Gastrocnemius medialis (tissue), 4 donors: ENCODE measurements at regions not wholly inside any gene's neighbourhood (a gene's known extent, or its start where the extent isn't known, plus 50 kb on each side); places are given as distances from the start of the nearest gene placed in this dataset.

Experiments used
- ATAC-seq, 2 donors: fragments of 150-250 bp; one replicate each; pipeline ENCODE4 v1.9.1; 2016
- DNase-seq, 2 donors: peaks; one replicate each; pipeline ENCODE4 v3.0.0-alpha.2; 2019
- H3K27ac ChIP-seq, 4 donors: fragments of 200-600 bp; sonication (generic); 1 replicate in 1 of 4; 2 replicates in 3 of 4; pipeline ENCODE4 v1.5.1; 2016 to 2018; ENCODE audit warnings: mild to moderate bottlenecking in 2 of 4, moderate library complexity in 1 of 4
- H3K27me3 ChIP-seq, 3 donors: fragments of 200-600 bp; sonication (generic) in 2 of 3; 1 replicate in 1 of 3; 2 replicates in 2 of 3; pipeline versions ENCODE4 v1.5.1 to v1.6.0; 2016 to 2019; ENCODE audit warnings: mild to moderate bottlenecking in 1 of 3, moderate library complexity in 1 of 3
- H3K36me3 ChIP-seq, 2 donors: fragments of 200-600 bp; sonication (generic) in 1 of 2; one replicate each; pipeline ENCODE4 v1.5.1; 2017 to 2018
- H3K4me1 ChIP-seq, 2 donors: fragments of 200-600 bp; sonication (generic) in 1 of 2; one replicate each; pipeline ENCODE4 v1.5.1; 2016 to 2017; ENCODE audit warnings: mild to moderate bottlenecking in 2 of 2
- H3K4me3 ChIP-seq, 4 donors: fragments of 200-600 bp; sonication (generic) in 3 of 4; 1 replicate in 1 of 4; 2 replicates in 3 of 4; pipeline ENCODE4 v1.5.1; 2016 to 2019; ENCODE audit warnings: mild to moderate bottlenecking in 2 of 4
- H3K9me3 ChIP-seq, 3 donors: fragments of 200-600 bp; sonication (generic) in 2 of 3; 1 replicate in 1 of 3; 2 replicates in 2 of 3; pipeline ENCODE4 v1.5.1; 2016 to 2019
- POLR2A ChIP-seq, 2 donors: fragments of 450-650 bp; IDR thresholded peaks; one replicate each; pipeline ENCODE4 v1.6.1; 2017; ENCODE audit warnings: antibody characterized with exemption in 2 of 2, mild to moderate bottlenecking in 2 of 2, moderate library complexity in 2 of 2
- in situ Hi-C, 4 donors: fragments of 200-750 bp; cut with MboI; loops; one replicate each; pipeline versions ENCODE4 v1.15.0 to v1.8.0; 2017; ENCODE audit warnings: low sequenced_read_pairs in 4 of 4
- intact Hi-C: fragments of 100-400 bp; cut with DNase I; formaldehyde crosslinking; loops from one replicate; pipeline ENCODE4 v1.15.1; 2023; ENCODE audit warnings: low total_unique reads
- TF ChIP-seq, protein P1 (sequence below), 5 experiments: fragments of 450-650 bp in 3 of 5; fragments of 200-600 bp in 2 of 5; sonication (generic) in 2 of 5; IDR thresholded peaks in 4 of 5; conservative IDR thresholded peaks in 1 of 5; 1 replicate in 4 of 5; 2 replicates in 1 of 5; pipeline ENCODE4 v1.5.1; 2016 to 2019; ENCODE audit warnings: antibody characterized with exemption in 5 of 5, mild to moderate bottlenecking in 3 of 5, moderate library complexity in 3 of 5

DNA sequence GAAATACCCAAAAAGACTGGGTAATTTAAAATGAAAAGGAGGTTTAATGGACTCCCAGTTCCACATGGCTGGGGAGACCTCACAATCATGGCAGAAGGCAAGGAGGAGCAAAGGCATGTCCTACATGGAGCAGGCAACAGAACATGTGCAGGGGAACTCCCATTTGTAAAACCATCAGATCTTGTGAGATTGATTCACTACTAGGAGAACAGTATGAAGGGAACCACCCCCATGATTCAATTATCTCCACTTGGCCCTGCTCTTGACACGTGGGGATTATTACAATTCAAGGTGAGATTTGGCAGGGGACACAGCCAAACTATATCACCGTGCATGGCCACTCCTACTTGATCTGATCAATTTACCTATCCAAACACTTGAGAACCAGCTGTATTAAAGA is 131.5 kb upstream of the LDB2 start:
- no peaks in the 10 kb centered on the region for H3K27me3 ChIP-seq
- no peak for DNase-seq
- no peak overlapping the region for H3K4me3 ChIP-seq
- no peak overlapping the region for H3K27ac ChIP-seq
- no peaks in the 10 kb centered on the region for H3K4me1 ChIP-seq
- in situ Hi-C loops, result no loop called here
- TF ChIP-seq, protein P1, sequence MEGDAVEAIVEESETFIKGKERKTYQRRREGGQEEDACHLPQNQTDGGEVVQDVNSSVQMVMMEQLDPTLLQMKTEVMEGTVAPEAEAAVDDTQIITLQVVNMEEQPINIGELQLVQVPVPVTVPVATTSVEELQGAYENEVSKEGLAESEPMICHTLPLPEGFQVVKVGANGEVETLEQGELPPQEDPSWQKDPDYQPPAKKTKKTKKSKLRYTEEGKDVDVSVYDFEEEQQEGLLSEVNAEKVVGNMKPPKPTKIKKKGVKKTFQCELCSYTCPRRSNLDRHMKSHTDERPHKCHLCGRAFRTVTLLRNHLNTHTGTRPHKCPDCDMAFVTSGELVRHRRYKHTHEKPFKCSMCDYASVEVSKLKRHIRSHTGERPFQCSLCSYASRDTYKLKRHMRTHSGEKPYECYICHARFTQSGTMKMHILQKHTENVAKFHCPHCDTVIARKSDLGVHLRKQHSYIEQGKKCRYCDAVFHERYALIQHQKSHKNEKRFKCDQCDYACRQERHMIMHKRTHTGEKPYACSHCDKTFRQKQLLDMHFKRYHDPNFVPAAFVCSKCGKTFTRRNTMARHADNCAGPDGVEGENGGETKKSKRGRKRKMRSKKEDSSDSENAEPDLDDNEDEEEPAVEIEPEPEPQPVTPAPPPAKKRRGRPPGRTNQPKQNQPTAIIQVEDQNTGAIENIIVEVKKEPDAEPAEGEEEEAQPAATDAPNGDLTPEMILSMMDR (IDR thresholded peaks at IDR 0.05 in 4 of 5, conservative IDR thresholded peaks at IDR 0.05 in 1 of 5), result no peak
- no peak for TF ChIP-seq POLR2A (IDR thresholded peaks at IDR 0.05)
- no peaks in the 10 kb centered on the region for H3K9me3 ChIP-seq
- intact Hi-C loops, result no loop called here
- ATAC-seq, result no peak
- H3K36me3 ChIP-seq, result no peaks in the 10 kb centered on the region

DNA sequence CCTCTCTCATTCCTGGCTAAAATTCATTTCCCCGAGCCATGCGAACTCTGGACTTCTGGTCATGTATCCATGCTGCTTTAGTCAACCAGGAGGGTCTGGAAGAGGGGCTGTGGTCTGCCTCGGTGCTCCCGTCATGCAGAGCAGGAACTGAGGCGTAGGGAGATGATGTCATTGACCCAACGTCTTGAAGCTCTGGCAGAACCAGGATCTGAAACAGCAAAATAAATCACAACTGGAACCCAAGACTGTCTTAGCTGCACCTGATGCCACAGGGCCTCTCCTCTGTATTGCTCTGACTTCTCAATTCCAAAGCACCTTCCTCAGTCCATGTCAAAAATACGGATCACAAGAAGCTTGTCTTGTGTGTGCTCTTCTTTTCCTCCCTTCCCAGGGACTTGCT is 131.0 kb upstream of the LDB2 start:
- ATAC-seq (no peak), DNase-seq (no peak)
- H3K36me3 ChIP-seq, result no peaks in the 10 kb centered on the region
- in situ Hi-C loops, result no loop called here
- intact Hi-C loops, result no loop called here
- no peak overlapping the region for H3K4me3 ChIP-seq
- TF ChIP-seq POLR2A (IDR thresholded peaks at IDR 0.05), result no peak
- TF ChIP-seq, protein P1 (IDR thresholded peaks at IDR 0.05 in 4 of 5, conservative IDR thresholded peaks at IDR 0.05 in 1 of 5), result no peak
- H3K27ac ChIP-seq, result no peak overlapping the region
- no peaks in the 10 kb centered on the region for H3K9me3 ChIP-seq
- no peaks in the 10 kb centered on the region for H3K27me3 ChIP-seq
- no peaks in the 10 kb centered on the region for H3K4me1 ChIP-seq

DNA sequence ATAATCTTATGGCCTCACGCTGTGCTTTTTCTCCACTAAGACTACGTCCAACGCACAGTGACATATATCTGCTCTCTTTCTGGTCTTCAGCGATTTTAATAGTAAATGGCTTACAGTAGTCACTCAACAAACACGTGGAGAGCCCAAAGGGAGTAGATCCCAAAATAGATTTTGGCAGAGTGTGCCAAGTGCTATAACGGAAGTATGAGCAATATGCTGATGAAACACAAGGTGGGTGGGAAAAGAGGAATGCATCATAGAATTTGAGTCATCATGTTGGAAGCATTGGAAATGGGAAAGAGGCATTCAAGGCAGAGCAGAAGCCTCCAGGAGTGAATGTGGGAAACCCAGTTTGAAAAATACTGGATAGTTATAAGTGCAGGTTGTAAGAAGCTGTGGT is 129.1 kb upstream of the LDB2 start:
- in situ Hi-C loops, result no loop called here
- H3K4me3 ChIP-seq, result no peak overlapping the region
- no peaks in the 10 kb centered on the region for H3K9me3 ChIP-seq
- H3K36me3 ChIP-seq, result no peaks in the 10 kb centered on the region
- no peaks in the 10 kb centered on the region for H3K27me3 ChIP-seq
- H3K27ac ChIP-seq, result no peak overlapping the region
- TF ChIP-seq, protein P1 (IDR thresholded peaks at IDR 0.05 in 4 of 5, conservative IDR thresholded peaks at IDR 0.05 in 1 of 5), result no peak
- TF ChIP-seq POLR2A (IDR thresholded peaks at IDR 0.05), result no peak
- intact Hi-C loops, result no loop called here
- no peaks in the 10 kb centered on the region for H3K4me1 ChIP-seq
- ATAC-seq (no peak), DNase-seq (no peak)

DNA sequence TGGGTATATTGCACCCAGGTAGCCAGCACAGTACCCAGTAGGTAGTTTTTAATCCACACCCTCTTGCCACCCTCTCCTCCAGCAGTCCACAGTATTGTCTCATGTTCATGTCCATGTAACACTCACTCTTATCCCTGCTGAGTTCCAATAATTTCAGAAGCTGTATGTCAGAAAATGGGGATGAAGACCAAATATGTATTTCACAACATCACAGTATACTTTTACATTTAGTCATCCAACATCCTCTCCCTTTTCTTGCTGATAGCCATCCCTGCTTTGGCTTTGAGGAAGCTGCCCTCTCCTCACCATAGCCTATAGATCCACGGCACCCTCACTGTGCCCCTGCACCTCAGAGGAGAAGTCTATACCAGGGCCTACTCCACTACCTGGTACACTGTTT is 126.0 kb upstream of the LDB2 start:
- in situ Hi-C loops, result no loop called here
- ATAC-seq, result no peak
- TF ChIP-seq, protein P1 (IDR thresholded peaks at IDR 0.05 in 4 of 5, conservative IDR thresholded peaks at IDR 0.05 in 1 of 5), result no peak
- TF ChIP-seq POLR2A (IDR thresholded peaks at IDR 0.05), result no peak
- Histone ChIP-seq H3K27ac (no peak overlapping the region), H3K27me3 (no peaks in the 10 kb centered on the region), H3K9me3 (no peaks in the 10 kb centered on the region), H3K36me3 (no peaks in the 10 kb centered on the region), H3K4me3 (no peak overlapping the region), H3K4me1 (no peaks in the 10 kb centered on the region)
- DNase-seq, result no peak
- intact Hi-C loops, result no loop called here

DNA sequence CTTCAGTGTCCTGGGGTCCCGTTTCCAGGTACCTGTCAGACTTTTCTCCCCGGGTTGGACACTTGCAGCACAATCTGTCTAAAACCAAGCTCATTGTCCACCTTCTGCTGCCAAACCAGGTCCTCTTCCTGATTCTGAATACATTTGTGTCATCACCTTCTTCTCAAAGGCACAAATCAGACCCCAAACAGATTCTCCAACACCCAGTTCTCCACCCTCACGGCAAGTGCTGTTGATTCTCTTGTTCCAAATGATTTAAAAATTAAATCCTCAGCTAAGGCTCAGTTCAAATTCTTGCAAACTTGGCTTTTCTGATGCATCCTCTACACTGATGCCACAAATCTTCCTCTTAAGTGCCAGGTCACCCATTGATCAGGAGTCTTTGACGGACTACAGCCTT is 122.5 kb upstream of the LDB2 start:
- TF ChIP-seq POLR2A (IDR thresholded peaks at IDR 0.05), result no peak
- TF ChIP-seq, protein P1 (IDR thresholded peaks at IDR 0.05 in 4 of 5, conservative IDR thresholded peaks at IDR 0.05 in 1 of 5), result no peak
- Histone ChIP-seq H3K9me3 (no peaks in the 10 kb centered on the region), H3K27ac (no peak overlapping the region), H3K4me1 (no peaks in the 10 kb centered on the region), H3K4me3 (no peak overlapping the region), H3K27me3 (no peaks in the 10 kb centered on the region), H3K36me3 (no peaks in the 10 kb centered on the region)
- intact Hi-C loops, result no loop called here
- DNase-seq (no peak), ATAC-seq (no peak)
- in situ Hi-C loops, result no loop called here
